ENCODE measurements at regions not wholly inside any gene's neighbourhood (a gene's known extent, or its start where the extent isn't known, plus 50 kb on each side); places are given as distances from the start of the nearest gene placed in this dataset.
"Not testable (repeated sequence)": the region's sequence is repeated elsewhere in the genome, so short reads cannot be mapped to it uniquely, and the experiment has no call there.

GRCh38 chr16:52912565-52913173 lies 140.0 kb downstream of the CHD9NB start:
- H3K4me3 Mint-ChIP-seq = no peak overlapping the region
- POLR2A ChIA-PET = no interaction called here
- Histone ChIP-seq H3K4me3 (ENCODE audit: low read length) (no peak overlapping the region), H3K27me3 (ENCODE audit: control insufficient read depth in 1 of 2, insufficient read depth in 2 of 2, low read length in 2 of 2) (peaks cover 0 to 2% of the 10 kb centered on the region in 2 experiments), H3K9me3 (ENCODE audit: control insufficient read depth in 1 of 2, insufficient read depth in 1 of 2, low read length in 2 of 2) (peaks cover 0 to 3% of the 10 kb centered on the region in 2 experiments), H3K27ac (ENCODE audit: low read depth in 1 of 2, low read length in 2 of 2) (no peak overlapping the region), H3K4me1 (ENCODE audit: insufficient read depth, low read length) (no peaks in the 10 kb centered on the region), H3K36me3 (ENCODE audit: insufficient read depth, low read length) (no peaks in the 10 kb centered on the region)
- no peaks in the 10 kb centered on the region for H3K36me3 Mint-ChIP-seq (ENCODE audit: low read depth)
- intact Hi-C loops (cut with DNase I, micrococcal nuclease) = no loop called here
- H3K27me3 Mint-ChIP-seq = peaks cover 12% of the 10 kb centered on the region
- H3K4me1 Mint-ChIP-seq (ENCODE audit: low read depth) = no peaks in the 10 kb centered on the region
- no peak overlapping the region for H3K27ac Mint-ChIP-seq
- DNase-seq (peak in 4 of 14 experiments; percentile 1 to 19 (median 11)), ATAC-seq (ENCODE audit: poor library complexity) (no peak)
- peak; percentile 37 for TF ChIP-seq CTCF (IDR thresholded peaks at IDR 0.05)
- H3K9me3 Mint-ChIP-seq = no peaks in the 10 kb centered on the region
- CTCF ChIA-PET = no interaction called here

GRCh38 chr16:52908057-52908456 lies 144.6 kb downstream of the CHD9NB start:
- H3K4me1 Mint-ChIP-seq (ENCODE audit: low read depth); POLR2A ChIA-PET; H3K9me3 Mint-ChIP-seq; H3K4me1 ChIP-seq (ENCODE audit: insufficient read depth, low read length); H3K9me3 ChIP-seq (ENCODE audit: control insufficient read depth in 1 of 2, insufficient read depth in 1 of 2, low read length in 2 of 2); CTCF ChIA-PET; H3K36me3 Mint-ChIP-seq (ENCODE audit: low read depth); H3K36me3 ChIP-seq (ENCODE audit: insufficient read depth, low read length); H3K27me3 Mint-ChIP-seq; H3K4me3 ChIP-seq (ENCODE audit: low read length); DNase-seq; H3K4me3 Mint-ChIP-seq; intact Hi-C loops (cut with DNase I, micrococcal nuclease); H3K27ac Mint-ChIP-seq; H3K27me3 ChIP-seq (ENCODE audit: control insufficient read depth in 1 of 2, insufficient read depth in 2 of 2, low read length in 2 of 2); H3K27ac ChIP-seq (ENCODE audit: low read depth in 1 of 2, low read length in 2 of 2); ATAC-seq (ENCODE audit: poor library complexity): not testable (repeated sequence)

DNA sequence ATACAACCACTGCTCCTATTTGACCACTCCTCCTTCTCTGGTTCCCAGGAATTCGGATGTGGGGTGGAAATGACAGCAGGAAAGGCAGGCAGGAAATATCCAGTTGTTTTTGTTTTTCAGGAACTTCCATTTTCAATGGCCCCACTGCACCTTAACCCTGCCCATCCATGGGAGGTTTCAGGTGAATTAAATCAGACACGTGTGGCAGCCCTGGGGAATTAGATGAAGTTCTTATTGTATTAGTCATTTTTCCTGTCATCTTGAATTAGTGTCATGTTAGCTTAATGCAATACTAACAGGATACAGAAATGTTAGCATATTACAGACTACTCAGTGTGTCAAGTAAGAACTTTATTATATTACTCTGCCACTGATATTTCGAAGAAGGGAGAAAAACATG lies 146.4 kb downstream of the CHD9NB start:
- Histone ChIP-seq H3K4me3 (ENCODE audit: low read length) (no peak overlapping the region), H3K9me3 (ENCODE audit: control insufficient read depth in 1 of 2, insufficient read depth in 1 of 2, low read length in 2 of 2) (peaks cover 0 to 9% of the 10 kb centered on the region in 2 experiments), H3K36me3 (ENCODE audit: insufficient read depth, low read length) (no peaks in the 10 kb centered on the region), H3K27ac (ENCODE audit: low read depth in 1 of 2, low read length in 2 of 2) (no peak overlapping the region), H3K4me1 (ENCODE audit: insufficient read depth, low read length) (no peaks in the 10 kb centered on the region), H3K27me3 (ENCODE audit: control insufficient read depth in 1 of 2, insufficient read depth in 2 of 2, low read length in 2 of 2) (no peaks in the 10 kb centered on the region)
- ChIA-PET POLR2A (no interaction called here), CTCF (no interaction called here)
- peaks cover 9% of the 10 kb centered on the region for H3K27me3 Mint-ChIP-seq
- intact Hi-C loops (cut with DNase I, micrococcal nuclease) = no loop called here
- no peak overlapping the region for H3K4me3 Mint-ChIP-seq
- H3K27ac Mint-ChIP-seq = no peak overlapping the region
- H3K9me3 Mint-ChIP-seq = peaks cover 2% of the 10 kb centered on the region
- H3K4me1 Mint-ChIP-seq (ENCODE audit: low read depth) = no peaks in the 10 kb centered on the region
- no peak for DNase-seq
- no peak for ATAC-seq (ENCODE audit: poor library complexity)
- no peak for TF ChIP-seq CTCF (IDR thresholded peaks at IDR 0.05)
- no peaks in the 10 kb centered on the region for H3K36me3 Mint-ChIP-seq (ENCODE audit: low read depth)

DNA sequence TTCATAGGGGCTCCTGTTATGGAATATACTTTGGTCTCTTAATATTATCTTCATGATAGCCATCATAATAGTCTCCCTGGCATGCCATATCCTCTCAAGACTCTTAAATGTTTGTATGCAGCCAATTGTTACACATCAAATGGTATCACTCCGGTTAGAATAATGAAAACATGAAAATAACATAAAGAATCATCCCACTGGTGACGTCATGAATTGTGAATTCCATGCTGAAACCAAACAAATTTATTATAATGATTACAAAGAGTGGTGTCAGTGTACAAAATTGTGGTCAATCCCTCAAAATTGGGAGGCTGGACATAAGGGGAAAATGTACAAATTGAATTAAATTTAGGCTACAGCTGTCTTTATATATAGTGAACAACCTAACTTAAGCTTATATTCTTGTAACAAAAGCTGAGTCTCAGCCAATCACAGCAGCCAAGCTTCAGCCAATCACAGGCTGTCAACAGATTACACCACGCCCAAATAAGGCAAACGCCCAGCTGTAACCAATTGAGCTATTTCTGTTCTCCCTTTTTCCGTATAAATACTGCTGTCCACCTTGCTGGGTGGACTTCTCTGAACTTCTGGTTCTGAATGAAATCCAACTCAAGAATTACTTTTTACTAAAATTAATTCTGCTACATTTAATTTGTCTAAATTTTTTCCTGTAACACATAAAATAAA lies 156.1 kb downstream of the CHD9NB start:
- no peaks in the 10 kb centered on the region for H3K4me1 Mint-ChIP-seq (ENCODE audit: low read depth)
- H3K27ac Mint-ChIP-seq = no peak overlapping the region
- no peak overlapping the region for H3K4me3 Mint-ChIP-seq
- peaks cover 3% of the 10 kb centered on the region for H3K9me3 Mint-ChIP-seq
- no peak overlapping the region for H3K4me3 ChIP-seq (ENCODE audit: low read length)
- no peaks in the 10 kb centered on the region for H3K4me1 ChIP-seq (ENCODE audit: insufficient read depth, low read length)
- H3K27ac ChIP-seq (ENCODE audit: low read depth in 1 of 2, low read length in 2 of 2) = no peak overlapping the region
- ChIA-PET POLR2A (no interaction called here), CTCF (no interaction called here)
- no peaks in the 10 kb centered on the region for H3K36me3 Mint-ChIP-seq (ENCODE audit: low read depth)
- intact Hi-C loops (cut with DNase I, micrococcal nuclease) = no loop called here
- no peaks in the 10 kb centered on the region for H3K27me3 ChIP-seq (ENCODE audit: control insufficient read depth in 1 of 2, insufficient read depth in 2 of 2, low read length in 2 of 2)
- no peaks in the 10 kb centered on the region for H3K9me3 ChIP-seq (ENCODE audit: control insufficient read depth in 1 of 2, insufficient read depth in 1 of 2, low read length in 2 of 2)
- peaks cover 10% of the 10 kb centered on the region for H3K27me3 Mint-ChIP-seq
- H3K36me3 ChIP-seq (ENCODE audit: insufficient read depth, low read length) = no peaks in the 10 kb centered on the region
- DNase-seq (no peak), ATAC-seq (ENCODE audit: poor library complexity) (no peak)
- no peak for TF ChIP-seq CTCF (IDR thresholded peaks at IDR 0.05)

All from CD4-positive, alpha-beta T cell (primary cell).